ENCODE measurements at regions not wholly inside any gene's neighbourhood (a gene's known extent, or its start where the extent isn't known, plus 50 kb on each side); places are given as distances from the start of the nearest gene placed in this dataset.

- Histone ChIP-seq H3K27ac (ENCODE audit: low read depth) (no peak overlapping the region), H3F3A (replicated peaks; ENCODE audit: low read depth) (no peaks in the 10 kb centered on the region), H3K4me2 (no peak overlapping the region), H4K20me1 (replicated peaks; ENCODE audit: insufficient read depth) (no peaks in the 10 kb centered on the region), H3K4me3 (no peak overlapping the region), H3K9me2 (ENCODE audit: insufficient read depth) (no peaks in the 10 kb centered on the region), H3K27me3 (ENCODE audit: insufficient read depth) (no peaks in the 10 kb centered on the region), H3K36me3 (ENCODE audit: insufficient read depth) (no peaks in the 10 kb centered on the region), H3K79me2 (replicated peaks; ENCODE audit: insufficient read depth) (no peaks in the 10 kb centered on the region), H2AFZ (no peak overlapping the region), H3K4me1 (ENCODE audit: insufficient read depth) (no peaks in the 10 kb centered on the region)
- Mint-ChIP-seq H3K27me3 (ENCODE audit: insufficient read depth, low read depth, poor library complexity) (no peaks in the 10 kb centered on the region), H3K4me3 (no peak overlapping the region), H3K36me3 (ENCODE audit: low read depth) (no peaks in the 10 kb centered on the region), H3K9me3 (no peaks in the 10 kb centered on the region; the same call in 2 of the 3 replicates), H3K4me1 (no peaks in the 10 kb centered on the region; the same call in 2 of the 3 replicates), H3K27ac (no peak overlapping the region)
- DNase-seq (ENCODE audit: low spot score) (no peak), ATAC-seq (no peak)
- TF ChIP-seq POLR2AphosphoS5 (IDR thresholded peaks at IDR 0.05; ENCODE audit: low read depth) (no peak), CREB1 (CRISPR knock-in tag; IDR thresholded peaks at IDR 0.05; ENCODE audit: low read depth) (no peak), STAT1 (IDR thresholded peaks at IDR 0.05; ENCODE audit: unreplicated experiment) (no peak), ZNF462 (CRISPR knock-in tag; IDR thresholded peaks at IDR 0.05) (no peak), NANOG (IDR thresholded peaks at IDR 0.05; ENCODE audit: borderline replicate concordance) (no peak), ZNF331 (CRISPR knock-in tag; IDR thresholded peaks at IDR 0.05; ENCODE audit: low read depth) (no peak), CTCF (conservative IDR thresholded peaks at IDR 0.05; ENCODE audit: low read depth in 2 of 2) (no peak), REST (IDR thresholded peaks at IDR 0.05; ENCODE audit: unreplicated experiment) (no peak), ZNF114 (CRISPR knock-in tag; IDR thresholded peaks at IDR 0.05) (no peak), EZH2 (IDR thresholded peaks at IDR 0.05; ENCODE audit: low read depth, unreplicated experiment) (no peak)
- TF ChIP-seq, protein P1, sequence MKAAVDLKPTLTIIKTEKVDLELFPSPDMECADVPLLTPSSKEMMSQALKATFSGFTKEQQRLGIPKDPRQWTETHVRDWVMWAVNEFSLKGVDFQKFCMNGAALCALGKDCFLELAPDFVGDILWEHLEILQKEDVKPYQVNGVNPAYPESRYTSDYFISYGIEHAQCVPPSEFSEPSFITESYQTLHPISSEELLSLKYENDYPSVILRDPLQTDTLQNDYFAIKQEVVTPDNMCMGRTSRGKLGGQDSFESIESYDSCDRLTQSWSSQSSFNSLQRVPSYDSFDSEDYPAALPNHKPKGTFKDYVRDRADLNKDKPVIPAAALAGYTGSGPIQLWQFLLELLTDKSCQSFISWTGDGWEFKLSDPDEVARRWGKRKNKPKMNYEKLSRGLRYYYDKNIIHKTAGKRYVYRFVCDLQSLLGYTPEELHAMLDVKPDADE (IDR thresholded peaks at IDR 0.05), result no peak
These were observed 666.4 kb downstream of the TECRL start for GRCh38 chr4:63742882-63743281.
